Omental fat pad (tissue), 3 donors: ENCODE measurements at regions not wholly inside any gene's neighbourhood (a gene's known extent, or its start where the extent isn't known, plus 50 kb on each side); places are given as distances from the start of the nearest gene placed in this dataset.
"Not testable (repeated sequence)": the region's sequence is repeated elsewhere in the genome, so short reads cannot be mapped to it uniquely, and the experiment has no call there.

ENCODE experiments used
- ATAC-seq: fragments of 150-250 bp; one replicate; pipeline ENCODE4 v1.9.1; 2016; ENCODE audit warnings: mild to moderate bottlenecking, moderate library complexity; ENCODE audit not compliant: low FRiP score
- DNase-seq: peaks from one replicate; pipeline ENCODE4 v3.0.0-alpha.2; 2019; ENCODE audit warnings: low spot score
- CTCF ChIP-seq, 3 donors: fragments of 450-650 bp; IDR thresholded peaks; one replicate each; pipeline ENCODE4 v1.5.1; 2016 to 2017; ENCODE audit warnings: antibody characterized with exemption in 3 of 3, mild to moderate bottlenecking in 3 of 3, moderate library complexity in 2 of 3

DNA sequence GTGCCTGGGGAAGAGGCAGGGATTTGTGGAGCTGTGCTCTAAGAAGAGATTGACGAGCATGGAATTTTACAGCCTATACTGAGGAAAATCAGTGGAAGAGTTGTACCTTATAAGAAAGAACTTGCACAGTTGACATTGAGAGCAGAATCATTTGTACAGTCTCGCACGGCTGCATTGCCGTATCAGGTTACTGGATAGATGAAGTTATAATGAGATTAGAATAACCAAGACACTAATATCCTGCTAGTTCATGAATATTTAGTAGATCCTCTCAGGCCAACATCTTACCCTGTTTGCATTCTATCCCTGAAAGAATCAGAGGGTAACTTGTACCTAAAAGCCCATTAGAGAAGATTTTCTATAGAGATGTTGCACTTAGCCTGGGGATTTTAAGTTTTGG, 447.1 kb downstream of the PREX1 start:
- TF ChIP-seq CTCF (IDR thresholded peaks at IDR 0.05), result no peak

DNA sequence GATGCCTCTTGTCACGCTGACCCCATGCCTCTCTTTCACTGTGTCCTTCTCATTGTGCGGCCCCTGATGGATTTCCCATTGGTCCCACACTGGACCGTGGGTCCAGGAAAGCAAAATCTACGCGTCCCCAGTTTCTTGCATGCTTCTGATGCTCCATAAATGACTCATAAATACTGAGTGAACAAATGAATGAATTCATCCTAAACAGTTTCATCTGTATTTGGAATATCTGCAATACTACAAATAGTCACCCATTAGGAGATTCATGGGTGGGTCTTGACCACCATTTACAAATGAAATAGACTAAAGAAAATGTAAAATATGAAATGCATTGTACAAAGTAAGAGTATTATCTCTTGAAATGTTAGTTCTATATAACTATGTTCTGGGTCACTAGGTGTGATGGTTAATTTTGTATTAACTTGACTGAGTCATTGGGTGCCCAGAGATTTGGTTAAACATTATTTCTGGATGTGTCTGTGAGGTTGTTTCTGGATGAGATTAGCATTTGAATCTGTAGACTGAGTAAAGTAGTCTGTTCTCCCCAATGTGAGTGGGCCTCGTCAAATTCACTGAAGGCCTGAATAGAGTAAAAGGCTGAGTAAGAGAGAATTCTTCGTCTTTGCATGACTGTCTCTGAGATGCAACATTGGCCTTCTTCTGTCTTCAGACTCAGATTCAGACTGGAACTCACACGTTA, 448.7 kb downstream of the PREX1 start:
- ATAC-seq, result no peak
- no peak for DNase-seq
- no peak for TF ChIP-seq CTCF (IDR thresholded peaks at IDR 0.05)

More for the DNA sequence above, 447.1 kb downstream of the PREX1 start:
- no peak for ATAC-seq
- no peak for DNase-seq

DNA sequence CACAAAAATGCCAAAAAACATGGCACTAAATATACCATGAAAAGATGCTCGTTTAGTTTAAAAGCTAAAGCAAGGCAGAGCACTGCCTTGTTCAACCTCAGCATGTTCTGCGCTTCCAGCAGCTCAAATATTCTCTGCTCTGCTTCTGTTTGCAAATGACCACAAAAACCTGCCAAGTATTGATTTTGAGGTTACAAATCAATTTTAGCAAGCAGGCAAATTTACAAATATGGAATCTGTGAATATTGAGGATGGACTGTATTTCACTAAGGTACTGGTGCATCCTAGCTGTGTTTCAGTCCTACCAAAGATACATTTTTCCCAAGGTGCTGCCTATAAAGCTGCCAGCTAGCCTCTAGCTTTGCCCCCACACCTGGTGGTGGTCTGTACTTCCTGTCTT, 449.9 kb downstream of the PREX1 start:
- DNase-seq (no peak), ATAC-seq (no peak)
- TF ChIP-seq CTCF (IDR thresholded peaks at IDR 0.05), result no peak

- DNase-seq (no peak), ATAC-seq (no peak)
- TF ChIP-seq CTCF (IDR thresholded peaks at IDR 0.05), result no peak
Measured at GRCh38 chr20:48375804-48376203, 452.0 kb downstream of the PREX1 start.

DNA sequence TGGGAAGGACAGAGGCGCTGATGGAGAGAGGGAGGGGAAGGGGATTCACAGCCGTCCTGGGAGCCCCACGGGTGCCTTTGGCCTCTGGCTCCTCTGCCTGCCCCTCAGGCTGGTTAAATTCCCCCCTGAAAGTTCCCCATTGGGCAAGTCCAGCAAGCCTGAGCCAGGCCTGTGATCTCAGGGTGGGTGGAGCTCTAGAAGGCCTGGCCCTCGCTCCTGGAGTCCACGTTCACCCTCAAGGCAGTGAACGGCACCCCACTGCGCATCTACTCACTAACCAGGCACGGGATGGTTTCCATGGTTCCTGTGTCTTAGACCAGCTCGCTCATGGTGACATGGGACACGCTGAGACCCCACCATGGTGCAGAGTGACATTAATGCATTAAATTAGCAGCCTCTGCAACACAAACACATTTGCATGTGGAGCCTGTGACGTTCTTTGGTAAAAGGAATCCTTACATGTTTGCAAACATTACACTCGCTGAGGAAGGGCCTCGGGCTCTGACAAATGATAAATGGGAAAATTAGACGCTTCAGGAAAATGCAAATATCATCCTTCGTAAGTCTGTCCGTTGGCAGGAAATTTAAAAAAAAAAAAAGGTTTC, 452.7 kb downstream of the PREX1 start:
- ATAC-seq (no peak), DNase-seq (no peak)
- no peak for TF ChIP-seq CTCF (IDR thresholded peaks at IDR 0.05)

DNA sequence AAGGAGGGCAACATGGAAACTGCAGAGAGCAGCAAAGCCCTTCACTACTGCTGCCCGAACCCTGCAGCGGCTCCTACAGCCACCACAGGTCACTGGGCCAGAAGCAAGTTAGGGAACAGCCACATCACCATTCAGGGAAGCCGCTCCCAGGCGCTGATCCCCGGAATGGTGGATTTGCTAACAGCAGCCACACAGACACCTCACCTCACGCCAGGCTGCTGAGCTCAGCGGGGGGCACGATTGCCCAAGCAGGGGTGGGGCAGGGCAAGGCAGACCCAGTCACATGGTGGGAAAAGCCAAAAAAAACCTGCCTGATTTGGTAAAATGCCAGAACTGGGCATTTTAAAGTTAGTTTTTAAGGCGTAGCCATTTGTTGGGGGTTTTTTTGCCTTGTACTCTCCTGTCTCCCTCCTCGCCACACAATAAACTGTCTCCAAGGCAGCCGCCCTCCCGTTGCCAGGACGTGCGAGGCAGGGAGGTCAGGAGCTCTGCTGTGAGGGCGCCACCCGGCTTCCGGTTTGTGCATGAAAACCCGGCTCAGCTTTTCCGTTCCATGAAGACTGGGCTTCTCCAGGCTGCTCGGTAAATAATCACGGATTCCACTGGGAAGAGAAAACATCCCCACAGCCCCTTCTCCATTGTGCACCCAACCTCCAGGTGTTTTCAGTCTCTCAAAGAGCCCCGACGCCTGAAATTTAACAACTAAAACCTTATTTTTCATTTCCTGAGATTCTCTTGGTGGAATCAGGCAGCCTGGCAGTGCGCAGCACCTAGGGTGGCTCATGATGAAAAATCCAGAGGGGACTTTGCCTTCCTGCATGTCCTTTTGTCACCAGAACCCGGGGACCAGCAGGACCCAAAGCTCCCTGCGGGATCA, 453.5 kb downstream of the PREX1 start:
- ATAC-seq, result peak; percentile 92
- not testable (repeated sequence) for DNase-seq

DNA sequence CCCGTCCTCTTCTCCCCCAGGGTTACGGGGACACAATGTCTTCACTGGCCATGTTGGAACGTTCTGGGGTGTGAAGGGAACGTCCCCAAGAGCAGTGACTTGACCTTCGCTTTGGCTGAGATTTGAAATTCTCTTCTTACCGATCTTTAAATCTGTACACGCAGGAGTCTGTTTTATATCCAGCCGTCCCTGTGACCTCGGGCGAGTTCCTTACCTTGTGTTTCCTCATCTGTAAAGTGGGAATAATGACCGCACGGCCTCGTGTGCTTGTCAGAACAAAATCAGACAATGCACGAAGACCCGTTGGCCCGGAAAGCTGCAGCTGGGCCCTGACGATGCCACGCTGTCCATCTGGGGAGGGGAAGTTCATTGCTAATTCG, 454.3 kb downstream of the PREX1 start:
- no peak for DNase-seq
- no peak for ATAC-seq
- no peak for TF ChIP-seq CTCF (IDR thresholded peaks at IDR 0.05)

- DNase-seq, ATAC-seq: not testable (repeated sequence)
Measured at GRCh38 chr20:48372851-48373554, 454.8 kb downstream of the PREX1 start.
